HG03439 (cell line): ENCODE measurements at regions not wholly inside any gene's neighbourhood (a gene's known extent, or its start where the extent isn't known, plus 50 kb on each side); places are given as distances from the start of the nearest gene placed in this dataset.
"Not testable (repeated sequence)": the region's sequence is repeated elsewhere in the genome, so short reads cannot be mapped to it uniquely, and the experiment has no call there.

Source experiments
- ATAC-seq: cut with Tn5 transposase; IDR thresholded peaks from one replicate; pipeline ENCODE4 v1.9.1; 2021; ENCODE audit warnings: mild to moderate bottlenecking, moderate library complexity; ENCODE audit not compliant: unreplicated experiment

DNA sequence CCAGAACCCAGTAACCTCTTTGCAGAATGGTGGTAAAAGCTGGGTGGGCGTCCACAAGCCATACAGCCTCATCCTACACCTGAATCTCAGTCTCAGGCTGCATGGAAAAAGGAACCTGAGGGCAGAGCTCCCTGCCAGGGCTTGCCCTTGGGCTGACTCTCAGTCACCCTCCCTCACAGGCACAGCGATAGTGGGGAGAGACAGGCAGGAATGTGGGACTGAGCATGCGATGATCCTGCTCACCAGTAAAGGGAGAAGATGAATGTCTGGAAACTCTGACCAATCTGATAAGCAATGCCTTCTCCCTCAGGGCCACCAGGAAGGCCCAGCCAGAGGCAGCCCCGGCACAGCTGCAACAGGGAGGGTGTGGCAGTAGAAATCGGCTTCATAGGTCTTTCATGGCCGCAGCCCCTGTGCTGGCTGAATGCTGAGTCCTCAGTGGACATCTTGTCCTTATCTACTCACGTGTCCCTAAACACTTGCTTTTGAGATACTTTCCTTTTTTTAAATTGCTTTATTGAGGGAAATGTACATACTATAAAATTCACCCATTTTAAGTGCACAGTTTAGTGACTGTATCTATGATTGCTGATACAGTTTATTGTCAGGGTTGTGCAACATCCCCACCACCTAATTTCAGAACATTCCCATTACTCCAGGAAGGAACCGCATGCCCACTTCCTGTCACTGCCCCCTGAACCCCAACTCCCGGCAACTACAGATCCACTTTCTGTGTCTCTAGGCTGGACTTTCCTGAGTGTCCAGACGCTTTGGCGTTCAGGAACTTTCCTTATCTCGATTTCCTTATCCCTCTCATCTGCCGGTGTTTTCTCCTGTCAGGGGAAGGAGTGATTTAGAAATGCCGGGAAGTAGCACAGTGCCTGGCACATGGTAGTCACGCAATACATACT lies 258.1 kb downstream of the PCNX1 start:
- no peak for ATAC-seq

DNA sequence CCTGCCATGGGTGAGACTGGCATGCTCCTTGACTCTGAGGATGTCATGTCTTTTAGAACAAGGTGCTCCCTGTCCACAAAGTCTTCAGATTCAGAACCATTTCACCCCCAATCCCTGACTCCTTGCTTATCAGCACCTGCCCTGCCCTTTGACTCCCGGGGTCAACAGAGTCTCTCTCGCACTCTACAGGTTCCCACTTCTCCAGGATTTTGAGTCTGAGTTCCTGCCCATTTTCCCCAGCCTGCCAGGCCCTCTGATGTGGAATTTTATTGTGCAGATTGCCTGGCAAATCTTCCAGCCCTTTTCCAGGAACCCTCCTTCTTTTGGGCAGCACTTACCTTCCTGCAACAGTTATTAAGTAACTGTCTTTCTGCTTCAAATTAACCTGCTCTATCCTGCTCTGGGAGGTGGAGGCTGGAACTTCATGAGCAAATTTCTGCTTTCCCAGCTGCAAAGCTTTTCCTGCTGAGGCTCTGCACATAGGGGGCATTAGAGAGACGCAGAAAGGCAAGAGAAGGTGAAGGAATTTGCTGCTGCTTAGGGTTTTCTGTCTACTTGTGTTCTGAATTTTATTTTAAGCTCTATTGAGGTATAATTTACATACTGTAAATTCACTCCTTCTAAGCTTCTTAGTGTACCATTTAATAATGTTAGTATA lies 259.1 kb downstream of the PCNX1 start:
- no peak for ATAC-seq

DNA sequence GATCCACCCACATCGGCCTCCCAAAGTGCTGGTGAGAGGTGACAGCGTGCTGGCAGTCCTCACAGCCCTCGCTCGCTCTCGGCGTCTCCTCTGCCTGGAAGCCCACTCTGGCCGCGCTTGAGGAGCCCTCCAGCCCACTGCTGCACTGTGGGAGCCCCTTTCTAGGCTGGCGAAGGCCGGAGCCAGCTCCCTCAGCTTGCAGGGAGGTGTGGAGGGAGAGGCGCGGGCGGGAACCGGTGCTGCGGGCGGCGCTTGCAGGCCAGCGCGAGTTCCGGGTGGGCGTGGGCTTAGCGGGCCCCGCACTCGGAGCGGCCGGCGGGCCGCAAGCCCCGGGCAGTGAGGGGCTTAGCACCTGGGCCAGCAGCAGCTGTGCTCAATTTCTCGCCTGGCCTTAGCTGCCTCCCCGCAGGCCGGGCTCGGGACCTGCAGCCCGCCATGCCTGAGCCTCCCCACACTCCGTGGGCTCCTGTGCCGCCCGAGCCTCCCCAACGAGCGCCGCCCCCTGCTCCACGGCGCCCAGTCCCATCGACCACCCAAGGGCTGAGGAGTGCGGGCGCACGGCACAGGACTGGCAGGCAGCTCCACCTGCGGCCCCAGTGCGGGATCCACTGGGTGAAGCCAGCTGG lies 260.2 kb downstream of the PCNX1 start:
- not testable (repeated sequence) for ATAC-seq

DNA sequence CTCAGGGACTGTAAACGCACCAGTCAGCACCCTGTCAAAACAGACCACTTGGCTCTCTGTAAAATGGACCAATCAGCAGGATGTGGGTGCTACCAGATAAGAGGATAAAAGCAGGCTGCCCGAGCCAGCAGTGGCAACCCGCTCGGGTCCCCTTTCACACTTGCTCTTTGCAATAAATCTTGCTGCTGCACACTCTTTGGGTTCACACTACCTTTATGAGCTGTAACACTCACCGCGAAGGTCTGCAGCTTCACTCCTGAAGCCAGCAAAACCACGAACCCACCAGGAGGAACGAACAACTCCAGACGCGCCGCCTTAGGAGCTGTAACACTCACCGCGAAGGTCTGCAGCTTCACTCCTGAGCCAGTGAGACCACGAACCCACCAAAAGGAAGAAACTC lies 260.9 kb downstream of the PCNX1 start:
- not testable (repeated sequence) for ATAC-seq

DNA sequence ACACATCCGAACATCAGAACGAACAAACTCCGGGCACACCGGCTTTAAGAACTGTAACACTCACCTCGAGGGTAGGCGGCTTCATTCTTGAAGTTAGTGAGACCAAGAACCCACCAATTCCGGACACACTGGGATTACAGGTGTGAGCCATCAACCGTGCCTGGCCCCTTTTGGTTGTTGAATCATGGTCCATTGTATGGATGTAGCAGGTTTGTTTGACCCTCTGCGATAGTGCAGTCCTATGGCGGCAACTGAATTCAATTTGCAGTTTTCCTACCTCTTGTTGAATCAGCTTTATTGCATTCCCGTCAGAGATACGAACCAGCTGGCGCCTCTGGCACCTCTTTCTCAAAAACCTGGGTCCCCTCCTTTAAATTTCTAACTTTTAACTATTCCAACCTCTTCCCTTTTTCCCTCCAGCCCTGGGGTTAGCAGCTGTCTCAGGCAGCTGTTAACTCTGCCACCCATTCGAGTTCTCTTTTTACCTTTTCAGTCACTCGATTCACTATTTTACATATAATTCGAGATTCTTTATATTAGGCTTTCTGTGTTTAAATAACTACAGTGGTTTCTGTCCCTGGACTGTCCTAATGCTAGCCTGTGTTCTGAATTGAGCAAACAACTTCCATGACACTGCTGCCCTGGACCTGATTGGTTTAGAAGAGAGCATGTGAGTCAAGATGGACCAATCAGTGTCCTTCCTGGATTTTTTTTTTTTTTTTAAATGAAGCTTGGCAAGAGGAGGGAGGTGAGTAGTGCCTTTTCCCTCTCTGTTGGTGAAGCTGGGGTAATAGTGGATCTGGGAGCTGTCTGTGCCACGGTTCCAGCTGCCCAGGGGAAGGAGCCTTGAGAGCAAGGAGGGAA lies 261.5 kb downstream of the PCNX1 start:
- no peak for ATAC-seq

DNA sequence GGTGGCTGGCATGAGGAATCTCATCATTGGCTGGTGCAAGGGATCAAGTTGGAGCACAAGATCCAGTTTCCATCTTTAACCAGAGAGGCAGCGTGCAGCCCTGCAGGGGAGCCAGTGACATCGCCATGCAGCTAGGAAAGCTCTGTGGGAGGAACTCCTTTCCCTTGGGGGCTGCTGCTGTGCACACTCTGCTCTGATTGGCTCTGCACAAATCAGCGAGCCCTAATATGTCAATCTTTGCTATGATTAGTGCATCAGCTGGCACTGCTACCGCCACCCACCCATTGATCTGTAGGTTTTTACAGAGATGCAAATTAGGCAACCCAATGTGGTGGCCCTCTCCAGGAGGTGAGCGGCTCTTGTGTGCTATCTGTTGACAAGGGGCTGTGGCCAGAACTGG lies 262.6 kb downstream of the PCNX1 start:
- ATAC-seq: no peak

DNA sequence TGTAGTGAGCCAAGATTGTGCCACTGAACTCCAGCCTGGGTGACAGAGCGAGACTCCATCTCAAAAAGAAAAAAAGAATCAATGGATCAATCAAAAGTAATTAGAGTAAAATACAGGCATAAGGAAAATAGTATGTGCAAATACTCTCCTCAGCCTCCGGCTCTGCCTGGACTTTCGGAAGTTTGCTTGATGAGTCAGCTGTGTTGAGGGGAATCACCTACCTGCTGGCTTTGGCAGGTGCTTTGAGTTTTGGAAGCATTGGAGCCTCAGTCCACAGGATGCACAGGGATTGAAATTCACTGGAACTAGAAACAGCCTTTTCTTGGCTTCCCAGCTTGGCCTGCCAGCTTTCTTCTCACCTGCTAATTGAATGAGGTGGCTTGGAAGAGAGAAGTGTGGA lies 268.2 kb downstream of the PCNX1 start:
- no peak for ATAC-seq

DNA sequence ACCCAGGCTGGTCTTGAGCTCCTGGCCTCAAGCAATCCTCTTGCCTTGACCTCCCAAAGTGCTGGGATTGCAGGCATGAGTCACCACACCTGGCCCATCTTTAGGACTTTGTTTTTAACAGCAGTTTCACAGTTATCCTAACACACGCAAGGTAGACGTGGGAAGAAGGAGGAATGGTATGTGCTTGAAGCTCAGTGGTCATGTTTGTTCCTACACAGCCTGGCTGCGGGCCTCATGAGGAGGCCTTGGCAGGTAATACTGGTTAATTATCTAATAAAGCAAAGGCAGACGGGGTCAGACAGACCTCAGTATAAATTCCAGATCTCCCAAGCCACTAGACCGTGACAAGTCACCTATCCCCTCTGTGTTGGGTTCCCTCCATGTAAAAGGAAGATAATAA lies 271.8 kb downstream of the PCNX1 start:
- no peak for ATAC-seq

DNA sequence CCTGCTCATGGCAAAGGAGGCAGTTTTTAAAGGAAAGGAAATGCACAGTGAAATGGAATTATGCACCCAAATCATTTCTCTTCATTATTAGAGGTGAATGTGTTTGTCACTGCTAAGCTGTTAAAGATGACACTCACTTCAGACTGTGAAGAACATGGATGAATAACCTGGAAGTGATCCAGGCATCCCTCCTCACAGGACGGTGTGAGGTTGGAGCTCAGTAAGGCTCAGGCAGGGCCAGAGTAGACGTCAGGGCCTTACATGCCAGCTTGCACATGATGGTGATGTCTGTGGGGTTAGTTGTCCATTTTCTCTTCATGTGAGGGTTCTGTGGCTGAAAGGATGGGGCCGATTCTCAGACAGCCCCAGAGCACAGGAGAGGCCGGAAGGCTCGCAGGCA lies 273.1 kb downstream of the PCNX1 start:
- ATAC-seq: no peak

DNA sequence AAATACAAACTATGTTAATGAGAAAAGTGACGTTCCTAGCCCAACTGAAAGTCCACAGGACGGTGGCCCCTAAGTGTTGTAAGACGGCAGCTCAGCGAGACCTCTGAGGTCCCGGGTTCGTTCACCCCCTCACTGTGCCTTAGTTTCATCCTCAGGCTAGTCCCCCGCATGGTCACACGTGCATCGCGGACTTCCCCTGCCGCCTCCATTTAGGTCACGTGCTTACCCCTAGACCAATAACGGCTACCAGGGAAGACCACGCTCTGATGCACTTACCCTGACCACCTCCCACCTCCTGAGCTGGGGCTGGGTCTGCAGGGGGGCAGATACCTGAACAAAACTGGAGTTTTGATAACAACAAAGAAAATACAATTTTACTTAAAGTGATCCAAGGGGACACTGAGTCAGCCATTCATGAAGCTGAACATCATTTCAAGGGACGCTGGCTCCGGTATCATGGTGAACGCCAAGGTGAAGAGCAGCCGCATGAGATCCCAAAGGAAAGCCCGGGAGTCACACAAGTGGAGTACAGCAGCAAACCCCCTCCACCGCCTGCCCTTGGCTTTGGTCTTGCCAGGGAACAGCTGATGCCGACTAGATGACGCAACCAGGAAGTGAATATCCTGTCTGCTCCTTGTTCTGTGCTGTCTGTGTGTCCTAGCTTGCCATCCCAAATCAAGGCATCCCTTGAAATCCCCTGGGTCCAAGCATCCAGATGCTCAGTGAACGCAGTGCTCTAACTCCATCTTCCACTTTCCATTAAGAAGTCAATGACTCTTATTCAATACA lies 274.1 kb downstream of the PCNX1 start:
- ATAC-seq: no peak

DNA sequence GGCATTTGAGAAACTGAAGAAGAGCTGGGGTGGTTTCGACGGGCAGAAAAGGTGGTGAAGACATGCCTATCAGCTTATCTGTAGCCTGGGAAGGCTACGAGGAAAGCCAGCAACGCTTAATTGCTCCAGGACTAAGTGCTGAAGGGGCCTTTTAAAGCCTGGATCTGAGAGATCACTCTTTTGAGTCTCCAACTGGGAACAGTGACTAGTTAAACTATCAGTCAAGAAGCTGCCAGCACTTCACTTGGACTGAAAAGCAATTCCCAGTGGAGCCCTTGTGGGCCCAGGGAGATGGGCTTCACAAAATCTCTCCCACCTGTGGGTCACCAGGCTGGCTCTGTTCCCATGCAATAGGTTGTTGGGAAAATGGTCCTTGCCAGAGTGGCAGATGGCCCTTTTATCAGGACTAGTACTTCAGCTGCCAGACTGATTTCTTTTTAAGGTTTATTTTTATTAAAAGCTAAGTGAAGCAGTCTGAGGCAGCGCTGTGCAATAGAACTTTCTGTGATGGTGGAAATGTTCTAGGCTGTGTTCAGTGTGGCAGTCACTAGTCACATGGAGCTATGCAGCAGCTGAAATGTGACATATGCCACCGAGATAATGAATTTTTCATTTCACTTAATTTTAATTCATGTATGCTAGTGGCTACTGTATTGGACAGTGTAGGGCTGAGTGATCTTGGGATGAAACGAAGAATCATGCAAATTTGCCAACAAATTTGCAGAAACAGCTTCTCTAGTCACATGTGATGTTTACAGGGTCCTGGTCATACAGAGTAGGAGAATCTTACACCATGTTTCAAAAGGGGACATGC lies 276.8 kb downstream of the PCNX1 start:
- ATAC-seq: no peak

DNA sequence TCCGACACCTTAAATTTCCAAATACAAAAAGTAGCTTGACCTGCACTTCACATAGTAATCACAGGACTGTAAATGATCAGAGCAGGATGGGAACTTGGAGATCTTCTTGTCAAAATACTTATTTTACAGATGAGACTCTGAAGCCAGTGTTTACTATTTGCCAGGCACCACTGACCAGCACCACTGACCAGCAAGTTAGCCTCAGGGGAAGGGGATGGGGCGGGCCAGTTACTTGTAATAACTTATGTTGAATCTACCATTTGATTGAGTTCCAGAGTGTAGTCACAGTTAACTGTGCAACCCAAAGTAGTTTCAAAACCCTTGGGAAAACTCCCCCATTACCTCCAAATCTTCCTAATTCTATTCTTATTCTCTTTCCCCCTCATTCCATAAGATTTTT lies 278.4 kb downstream of the PCNX1 start:
- no peak for ATAC-seq

DNA sequence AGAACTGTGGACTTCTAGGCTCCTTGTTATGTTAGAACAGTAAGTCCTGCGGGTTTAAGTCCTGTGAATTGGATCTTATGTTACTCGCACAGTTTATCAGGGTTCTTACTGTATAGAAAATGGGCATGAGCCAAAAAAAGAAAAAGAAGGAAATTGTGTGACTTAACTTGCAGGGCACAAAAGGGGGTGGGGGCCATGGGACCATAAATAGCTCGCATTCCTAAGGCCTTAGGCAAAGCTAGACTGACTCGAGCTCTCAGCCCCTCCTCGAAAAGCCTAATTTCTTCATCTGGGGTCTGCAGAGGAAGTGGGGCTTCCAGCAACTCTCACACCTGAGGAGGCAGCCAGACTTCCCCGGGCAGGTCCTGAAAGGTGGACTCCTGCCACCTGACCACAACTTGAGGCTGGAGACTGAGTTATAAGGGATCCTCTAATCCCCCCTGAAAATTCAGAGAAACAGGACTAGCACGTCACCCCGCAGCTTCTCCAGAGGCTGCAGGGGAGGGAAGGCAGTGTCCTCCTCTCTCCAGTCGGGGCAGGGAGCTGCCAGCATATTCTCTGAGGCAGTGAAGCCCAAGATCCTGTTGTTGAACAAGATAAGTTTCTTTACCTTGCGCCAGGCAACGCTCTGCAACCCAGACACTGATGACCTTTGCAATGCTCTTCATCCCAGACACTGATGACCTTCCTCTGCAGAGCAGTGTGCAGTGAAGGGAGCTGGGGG lies 280.5 kb downstream of the PCNX1 start:
- no peak for ATAC-seq

DNA sequence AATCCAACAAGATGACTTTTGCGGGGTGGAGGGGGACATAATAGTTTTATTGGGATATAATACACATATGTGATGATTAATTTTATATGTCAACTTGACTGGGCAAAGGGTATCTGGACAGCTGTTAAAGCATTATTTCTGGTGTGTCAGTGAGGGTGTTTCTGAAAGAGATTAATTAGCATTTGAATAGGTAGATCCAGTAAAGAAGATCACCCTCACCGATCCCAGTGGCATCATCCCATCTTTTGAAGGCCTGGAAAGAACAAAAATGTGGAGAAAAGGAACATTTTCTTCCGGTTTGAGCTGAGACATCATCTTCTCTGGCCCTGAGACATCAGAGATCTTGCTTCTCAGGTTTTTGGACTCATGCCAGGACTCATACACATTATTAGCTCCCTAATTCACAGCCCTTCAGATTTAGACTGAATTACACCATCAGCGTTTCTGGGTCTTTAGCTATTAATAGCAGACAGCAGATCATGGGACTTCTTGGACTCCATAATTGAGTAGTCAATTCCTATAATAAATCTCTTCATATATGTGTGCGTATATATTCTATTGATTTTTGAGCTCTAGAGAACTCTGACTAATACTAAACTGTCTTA lies 283.6 kb downstream of the PCNX1 start:
- ATAC-seq: no peak

DNA sequence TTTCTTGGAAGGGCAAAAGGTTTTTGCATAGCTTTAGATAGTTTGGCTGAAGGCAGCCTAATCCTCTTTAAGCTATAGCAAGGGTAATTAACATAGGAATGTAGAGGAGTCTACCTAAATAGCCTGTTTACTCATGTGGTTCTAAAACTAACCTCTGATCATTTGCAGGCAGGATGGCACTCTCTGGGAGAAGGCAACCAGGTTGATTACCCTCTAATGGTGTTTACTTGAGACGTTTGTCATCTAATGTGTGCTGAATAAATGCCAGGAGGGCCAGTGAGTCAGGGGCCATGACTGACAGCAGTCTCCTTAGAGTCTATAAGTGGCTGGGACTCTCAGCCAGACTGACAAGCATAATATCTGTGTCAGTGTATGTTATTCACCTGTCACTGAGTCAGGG lies 286.4 kb downstream of the PCNX1 start:
- ATAC-seq: no peak

DNA sequence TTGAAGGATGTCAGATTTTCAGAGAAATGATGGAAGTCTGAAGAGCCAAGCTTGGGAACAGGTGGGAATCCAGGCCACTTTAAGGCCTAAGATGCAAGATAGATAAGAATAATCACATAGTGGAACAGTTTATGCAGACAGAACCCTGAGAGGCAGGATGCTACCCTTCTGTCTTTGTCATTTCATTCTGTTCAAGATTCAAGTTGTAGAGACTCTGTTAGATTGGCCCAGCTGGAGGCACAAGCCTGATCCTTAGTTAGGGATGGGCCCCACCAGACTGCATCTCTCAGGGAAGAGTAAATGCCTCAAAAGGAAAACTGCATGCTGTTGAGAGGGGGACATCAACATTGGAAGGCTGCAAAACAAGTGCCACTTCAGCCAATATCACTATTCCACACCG lies 287.0 kb downstream of the PCNX1 start:
- ATAC-seq: no peak

DNA sequence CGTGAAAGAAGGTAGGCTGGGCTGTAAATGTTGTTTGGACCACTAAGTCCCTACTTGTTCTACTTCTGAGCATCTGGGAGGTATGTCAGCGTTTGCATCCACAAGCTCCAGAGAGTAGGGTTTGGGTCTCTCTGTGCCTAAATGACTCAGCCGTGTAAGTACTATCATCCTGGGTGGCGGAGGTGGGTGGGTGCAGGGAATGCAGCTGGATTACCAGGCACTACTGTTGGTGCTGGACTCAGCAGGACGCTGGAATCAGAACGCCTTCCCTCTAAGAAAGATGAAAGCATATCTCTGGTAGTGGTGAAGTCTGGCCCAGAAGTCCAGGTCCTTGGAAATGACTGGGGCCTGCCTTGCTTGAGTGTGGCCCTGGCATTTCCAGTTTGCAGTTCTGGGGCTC lies 289.7 kb downstream of the PCNX1 start:
- ATAC-seq: no peak

DNA sequence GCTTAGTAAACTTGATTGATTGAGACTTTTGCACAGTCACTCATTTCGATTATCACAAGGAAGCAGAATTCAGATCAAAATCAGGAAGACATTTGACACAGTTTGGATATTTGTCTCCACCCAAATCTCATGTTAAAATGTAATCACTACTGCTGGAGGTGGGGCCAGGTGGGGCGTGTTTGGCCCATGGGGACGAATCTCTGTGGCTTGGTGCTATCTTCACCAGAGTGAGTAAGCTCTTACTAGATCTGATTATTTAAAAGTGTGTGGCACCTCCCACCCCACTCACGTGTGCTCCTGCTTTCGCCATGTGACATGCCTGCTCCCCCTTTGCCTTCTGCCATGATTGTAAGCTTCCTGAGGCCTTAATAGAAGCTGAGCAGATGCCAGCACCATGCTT lies 291.4 kb downstream of the PCNX1 start:
- ATAC-seq: no peak
